Lower leg skin (tissue), 3 donors: ENCODE measurements at regions not wholly inside any gene's neighbourhood (a gene's known extent, or its start where the extent isn't known, plus 50 kb on each side); places are given as distances from the start of the nearest gene placed in this dataset.

Source experiments
- CTCF ChIP-seq, 3 donors: fragments of 450-650 bp; IDR thresholded peaks; one replicate each; pipeline ENCODE4 v1.5.1; 2016; ENCODE audit warnings: antibody characterized with exemption in 3 of 3, mild to moderate bottlenecking in 3 of 3, moderate library complexity in 2 of 3
- POLR2A ChIP-seq, 2 donors: fragments of 450-650 bp; IDR thresholded peaks; one replicate each; pipeline ENCODE4 v1.6.1; 2016 to 2017; ENCODE audit warnings: antibody characterized with exemption in 2 of 2, mild to moderate bottlenecking in 1 of 2, moderate library complexity in 1 of 2

- TF ChIP-seq CTCF (IDR thresholded peaks at IDR 0.05): no peak
- TF ChIP-seq POLR2A (IDR thresholded peaks at IDR 0.05): no peak
Observed at GRCh38 chr1:79124756-79125155, 118.2 kb upstream of the ADGRL4 start.
